ENCODE measurements at regions not wholly inside any gene's neighbourhood (a gene's known extent, or its start where the extent isn't known, plus 50 kb on each side); places are given as distances from the start of the nearest gene placed in this dataset.

- no peak for TF ChIP-seq REST (IDR thresholded peaks at IDR 0.05; ENCODE audit: insufficient read depth in 1 of 2, low read depth in 2 of 2, low read length in 2 of 2)
- TF ChIP-seq POLR2AphosphoS5 (IDR thresholded peaks at IDR 0.05; ENCODE audit: low read depth, low read length), result no peak
- TF ChIP-seq SIN3A (IDR thresholded peaks at IDR 0.05; ENCODE audit: borderline replicate concordance, insufficient read depth, low read length), result no peak
- no peak for TF ChIP-seq TAF1 (IDR thresholded peaks at IDR 0.05; ENCODE audit: borderline replicate concordance, insufficient read depth, low read length)
Measured at GRCh38 chr10:91043173-91043910, 122.5 kb upstream of the ANKRD1 start.
